IMR-90 (cell line): ENCODE measurements at regions not wholly inside any gene's neighbourhood (a gene's known extent, or its start where the extent isn't known, plus 50 kb on each side); places are given as distances from the start of the nearest gene placed in this dataset.

Source experiments
- ATAC-seq: fragments of 200-7000 bp; cut with Tn5 transposase; 2 replicates; pipeline ENCODE4 v1.9.1; 2020; ENCODE audit warnings: low read depth, mild to moderate bottlenecking, moderate library complexity
- BruUV-seq: library from RNA; stranded (reverse); fragments of 400-500 nt; replicated peaks from 2 replicates; lab custom pipeline; 2021; lab: Mats Ljungman, UMichigan
- CTCF ChIA-PET: fragments of 300-600 bp; formaldehyde crosslinking; extraction: SDS; loops from one replicate; lab custom pipeline; 2021; ENCODE audit warnings: antibody characterized with exemption; lab: Yijun Ruan, JAX
- POLR2A ChIA-PET: fragments of 300-600 bp; sonication (Branson Sonifier 250); formaldehyde crosslinking; loops from one replicate; lab custom pipeline; 2022; ENCODE audit warnings: antibody characterized with exemption; ENCODE audit not compliant: unreplicated experiment; lab: Charles Lee
- DNase-seq: peaks from one replicate; pipeline ENCODE4 v3.0.0; 2013
- H2AFZ ChIP-seq: replicated peaks from 2 replicates; pipeline ENCODE3; 2013; ENCODE audit warnings: low read length, mild to moderate bottlenecking; ENCODE audit not compliant: poor library complexity
- H2AK5ac ChIP-seq: 2 replicates; pipeline ENCODE4 v1.6.1; 2013; ENCODE audit warnings: low read depth, low read length, inconsistent platforms
- H2AK9ac ChIP-seq: replicated peaks from 2 replicates; pipeline ENCODE3; 2013; ENCODE audit warnings: mild to moderate bottlenecking, low read depth, low read length, moderate library complexity; ENCODE audit not compliant: poor library complexity
- H2BK120ac ChIP-seq: 2 replicates; pipeline ENCODE4 v1.6.1; 2013; ENCODE audit warnings: low read depth, low read length, inconsistent platforms
- H2BK15ac ChIP-seq: 3 replicates; pipeline ENCODE4 v1.6.1; 2013; ENCODE audit warnings: low read depth, low read length, inconsistent platforms
- H2BK20ac ChIP-seq: 2 replicates; pipeline ENCODE4 v1.6.1; 2013; ENCODE audit warnings: low read depth, mild to moderate bottlenecking, inconsistent platforms, low read length, moderate library complexity
- H2BK5ac ChIP-seq: 2 replicates; pipeline ENCODE4 v1.6.1; 2013; ENCODE audit warnings: mild to moderate bottlenecking, low read depth, low read length, inconsistent platforms; ENCODE audit not compliant: poor library complexity, severe bottlenecking
- H3K14ac ChIP-seq: replicated peaks from 2 replicates; pipeline ENCODE4 v1.6.1; 2013; ENCODE audit warnings: low read depth, low read length, inconsistent platforms
- H3K18ac ChIP-seq: 2 replicates; pipeline ENCODE4 v1.6.1; 2013; ENCODE audit warnings: low read depth, low read length, control low read depth
- H3K23ac ChIP-seq: 2 replicates; pipeline ENCODE4 v1.6.1; 2013; ENCODE audit warnings: low read depth, low read length, inconsistent platforms
- H3K27ac ChIP-seq: 2 replicates; pipeline ENCODE4 v1.5.1; 2013; ENCODE audit warnings: mild to moderate bottlenecking, control low read depth, low read length; ENCODE audit not compliant: insufficient read depth
- H3K27me3 ChIP-seq: 2 replicates; pipeline ENCODE4 v1.6.1; 2013; ENCODE audit warnings: low read length; ENCODE audit not compliant: control insufficient read depth, insufficient read depth
- H3K36me3 ChIP-seq: 2 replicates; pipeline ENCODE4 v1.6.1; 2013; ENCODE audit warnings: low read length, mixed read lengths; ENCODE audit not compliant: control insufficient read depth, insufficient read depth
- H3K4ac ChIP-seq: 2 replicates; pipeline ENCODE4 v1.6.1; 2013; ENCODE audit warnings: low read depth, low read length, inconsistent platforms
- H3K4me1 ChIP-seq: 2 replicates; pipeline ENCODE4 v1.6.1; 2013; ENCODE audit warnings: low read length, mixed read lengths; ENCODE audit not compliant: control insufficient read depth, insufficient read depth
- H3K4me2 ChIP-seq: 2 replicates; pipeline ENCODE4 v1.6.1; 2013; ENCODE audit warnings: low read depth, mild to moderate bottlenecking, control low read depth, low read length, moderate library complexity
- H3K4me3 ChIP-seq: 2 replicates; pipeline ENCODE4 v1.5.1; 2013; ENCODE audit warnings: low read depth, mild to moderate bottlenecking, control low read depth, low read length, moderate library complexity; ENCODE audit not compliant: insufficient read depth
- H3K56ac ChIP-seq: 2 replicates; pipeline ENCODE4 v1.6.1; 2013; ENCODE audit warnings: low read length, inconsistent platforms; ENCODE audit not compliant: insufficient read depth; ENCODE audit errors: extremely low read depth
- H3K79me1 ChIP-seq, 2 experiments: 2 replicates each; pipeline ENCODE4 v1.6.1; 2013; ENCODE audit warnings: low read length in 2 of 2, inconsistent platforms in 1 of 2, low read depth in 1 of 2
- H3K9ac ChIP-seq: 2 replicates; pipeline ENCODE4 v1.6.1; 2013; ENCODE audit warnings: low read depth, low read length, control low read depth
- H3K9me1 ChIP-seq: 2 replicates; pipeline ENCODE4 v1.6.1; 2013; ENCODE audit warnings: low read length, inconsistent platforms; ENCODE audit not compliant: insufficient read depth
- H3K9me3 ChIP-seq: 2 replicates; pipeline ENCODE4 v1.6.1; 2013; ENCODE audit warnings: low read length; ENCODE audit not compliant: control insufficient read depth, insufficient read depth
- H4K20me1 ChIP-seq: 2 replicates; pipeline ENCODE4 v1.6.1; 2013; ENCODE audit warnings: low read length, inconsistent platforms; ENCODE audit not compliant: insufficient read depth
- H4K5ac ChIP-seq: 2 replicates; pipeline ENCODE4 v1.6.1; 2013; ENCODE audit warnings: mild to moderate bottlenecking, low read depth, low read length, control low read depth
- H4K8ac ChIP-seq, 2 experiments: 2 replicates each; pipeline ENCODE4 v1.6.1; 2013; ENCODE audit warnings: low read depth in 2 of 2, low read length in 2 of 2, control low read depth in 1 of 2, inconsistent platforms in 1 of 2
- H4K91ac ChIP-seq: 2 replicates; pipeline ENCODE4 v1.6.1; 2013; ENCODE audit warnings: low read depth, low read length, inconsistent platforms; ENCODE audit not compliant: insufficient read depth
- BHLHE40 ChIP-seq: fragments of 150-350 bp; IDR thresholded peaks from 2 replicates; pipeline ENCODE4 v1.6.1; 2016; ENCODE audit warnings: mild to moderate bottlenecking, low read depth, low read length
- CEBPB ChIP-seq: IDR thresholded peaks from 2 replicates; pipeline ENCODE4 v1.6.1; 2012; ENCODE audit warnings: low read depth, low read length, improper control_type of control experiment
- CHD1 ChIP-seq: IDR thresholded peaks from 2 replicates; pipeline ENCODE4 v1.6.1; 2012; ENCODE audit warnings: low read depth, low read length, improper control_type of control experiment
- CTCF ChIP-seq: conservative IDR thresholded peaks from 2 replicates; pipeline ENCODE4 v1.5.1; 2012; ENCODE audit warnings: mild to moderate bottlenecking, low read depth, low read length, improper control_type of control experiment
- ELK1 ChIP-seq: fragments of 150-350 bp; IDR thresholded peaks from 2 replicates; pipeline ENCODE4 v1.6.1; 2016; ENCODE audit warnings: low read depth, mild to moderate bottlenecking, low read length, moderate library complexity, borderline replicate concordance
- FOS ChIP-seq: fragments of 150-350 bp; IDR thresholded peaks from 2 replicates; pipeline ENCODE4 v1.6.1; 2016; ENCODE audit warnings: low read depth, low read length
- MAFK ChIP-seq: IDR thresholded peaks from 2 replicates; pipeline ENCODE4 v1.6.1; 2012; ENCODE audit warnings: low read depth, low read length, improper control_type of control experiment
- MAZ ChIP-seq: IDR thresholded peaks from 2 replicates; pipeline ENCODE4 v1.6.1; 2012; ENCODE audit warnings: low read depth, mild to moderate bottlenecking, low read length, improper control_type of control experiment, moderate library complexity, borderline replicate concordance
- MXI1 ChIP-seq: IDR thresholded peaks from 2 replicates; pipeline ENCODE4 v1.6.1; 2012; ENCODE audit warnings: low read depth, mild to moderate bottlenecking, low read length, moderate library complexity, borderline replicate concordance
- NFE2L2 ChIP-seq: fragments of 150-350 bp; IDR thresholded peaks from 2 replicates; pipeline ENCODE4 v1.6.1; 2016; ENCODE audit warnings: low read depth, mild to moderate bottlenecking, low read length
- POLR2A ChIP-seq: IDR thresholded peaks from 2 replicates; pipeline ENCODE4 v1.6.1; 2012; ENCODE audit warnings: mild to moderate bottlenecking, low read depth, low read length
- RAD21 ChIP-seq: IDR thresholded peaks from 2 replicates; pipeline ENCODE4 v1.6.1; 2012; ENCODE audit warnings: low read length, improper control_type of control experiment
- RCOR1 ChIP-seq: IDR thresholded peaks from 2 replicates; pipeline ENCODE4 v1.6.1; 2012; ENCODE audit warnings: mild to moderate bottlenecking, low read length, improper control_type of control experiment; ENCODE audit not compliant: insufficient replicate concordance
- RFX5 ChIP-seq: IDR thresholded peaks from 2 replicates; pipeline ENCODE4 v1.8.0; 2012; ENCODE audit warnings: low read depth, mild to moderate bottlenecking, low read length, moderate library complexity
- SMC3 ChIP-seq: fragments of 150-350 bp; IDR thresholded peaks from 2 replicates; pipeline ENCODE4 v1.6.1; 2016; ENCODE audit warnings: low read depth, mild to moderate bottlenecking, antibody characterized with exemption, low read length, moderate library complexity
- USF2 ChIP-seq: fragments of 150-350 bp; IDR thresholded peaks from 2 replicates; pipeline ENCODE4 v1.6.1; 2017; ENCODE audit warnings: mild to moderate bottlenecking, antibody characterized with exemption, low read length, low read depth
- WGBS, 2 experiments: methylation state at CpG; one replicate each; pipeline versions ENCODE4 v1.1.5 to v1.1.7; 2013; ENCODE audit warnings: missing lambda C conversion rate in 2 of 2; ENCODE audit not compliant: insufficient read length in 1 of 2; ENCODE audit errors: extremely low coverage in 2 of 2; 5-methylcytosine and 5-hydroxymethylcytosine counted together
- dilution Hi-C: fragments of 300-500 bp; cut with HindIII; formaldehyde crosslinking; loops from one replicate; pipeline ENCODE4 v1.14.3; 2018; ENCODE audit warnings: low sequenced_read_pairs; ENCODE audit not compliant: unreplicated experiment
- in situ Hi-C: fragments of 300-500 bp; cut with MboI; formaldehyde crosslinking; loops from 3 replicates; pipeline ENCODE4 v1.14.3; 2019; ENCODE audit warnings: low sequenced_read_pairs, inconsistent platforms, mixed read lengths
- intact Hi-C: fragments of 100-400 bp; cut with micrococcal nuclease; formaldehyde crosslinking; loops from 2 replicates; pipeline ENCODE4 v1.10.0; 2022

GRCh38 chr9:6114424-6114823, 99.0 kb upstream of the RANBP6 start:
- Histone ChIP-seq H3K14ac (no peak overlapping the region), H3K4me3 (no peak overlapping the region), H3K4ac (no peak overlapping the region), H4K91ac (no peak overlapping the region), H3K27ac (no peak overlapping the region), H3K4me1 (peaks cover 2% of the 10 kb centered on the region; the same call in 1 of the 2 replicates), H3K9ac (no peak overlapping the region), H3K23ac (no peak overlapping the region), H2AK5ac (no peak overlapping the region), H2AFZ (no peak overlapping the region), H3K79me1 (no peaks in the 10 kb centered on the region), H4K8ac (no peak overlapping the region), H4K5ac (no peak overlapping the region), H2BK5ac (no peak overlapping the region), H3K9me1 (no peaks in the 10 kb centered on the region), H2BK120ac (no peak overlapping the region), H3K27me3 (no peaks in the 10 kb centered on the region), H3K9me3 (no peaks in the 10 kb centered on the region), H3K36me3 (no peaks in the 10 kb centered on the region), H4K20me1 (no peaks in the 10 kb centered on the region), H3K18ac (no peak overlapping the region), H2AK9ac (no peak overlapping the region), H3K4me2 (no peak overlapping the region), H3K56ac (no peak overlapping the region), H2BK20ac (no peak overlapping the region), H2BK15ac (no peak overlapping the region)
- BruUV-seq: no TSS peak
- intact Hi-C loops: no loop called here
- ChIA-PET CTCF (no interaction called here), POLR2A (no interaction called here)
- 78% methylated on average over 6 of the region's 6 CpGs; no CpG with 5 or more reads in 1 of the 2 experiments for WGBS, 2 experiments
- in situ Hi-C loops: no loop called here
- dilution Hi-C loops: no loop called here
- no peak for TF ChIP-seq CHD1
- no peak for TF ChIP-seq CTCF
- no peak for TF ChIP-seq CEBPB
- TF ChIP-seq FOS: no peak
- no peak for TF ChIP-seq MXI1
- no peak for TF ChIP-seq POLR2A
- TF ChIP-seq USF2: no peak
- TF ChIP-seq RFX5: no peak
- TF ChIP-seq RCOR1: no peak
- TF ChIP-seq MAFK: no peak
- no peak for TF ChIP-seq ELK1
- no peak for TF ChIP-seq RAD21
- no peak for TF ChIP-seq NFE2L2
- TF ChIP-seq BHLHE40: no peak
- no peak for TF ChIP-seq SMC3
- no peak for TF ChIP-seq MAZ
- DNase-seq (no peak), ATAC-seq (no peak)
